H1 (cell line): ENCODE measurements at regions not wholly inside any gene's neighbourhood (a gene's known extent, or its start where the extent isn't known, plus 50 kb on each side); places are given as distances from the start of the nearest gene placed in this dataset.

Source experiments
- CBX5 ChIP-seq: fragments of 300-800, 300-1000 bp; sonication (generic); IDR thresholded peaks from 2 replicates; pipeline ENCODE4 v1.7.1; 2016; ENCODE audit warnings: antibody characterized with exemption, low read length, low read depth

GRCh38 chr7:125845686-125846085 lies 916.1 kb upstream of the POT1 start (continued):
- no peak for TF ChIP-seq CBX5
